Iris pigment epithelial cell (primary cell): ENCODE measurements at regions not wholly inside any gene's neighbourhood (a gene's known extent, or its start where the extent isn't known, plus 50 kb on each side); places are given as distances from the start of the nearest gene placed in this dataset.
"Not testable (repeated sequence)": the region's sequence is repeated elsewhere in the genome, so short reads cannot be mapped to it uniquely, and the experiment has no call there.

ENCODE experiments used
- DNase-seq: peaks from one replicate; pipeline ENCODE4 v3.0.0-alpha.2; 2011; ENCODE audit warnings: low read depth

DNA sequence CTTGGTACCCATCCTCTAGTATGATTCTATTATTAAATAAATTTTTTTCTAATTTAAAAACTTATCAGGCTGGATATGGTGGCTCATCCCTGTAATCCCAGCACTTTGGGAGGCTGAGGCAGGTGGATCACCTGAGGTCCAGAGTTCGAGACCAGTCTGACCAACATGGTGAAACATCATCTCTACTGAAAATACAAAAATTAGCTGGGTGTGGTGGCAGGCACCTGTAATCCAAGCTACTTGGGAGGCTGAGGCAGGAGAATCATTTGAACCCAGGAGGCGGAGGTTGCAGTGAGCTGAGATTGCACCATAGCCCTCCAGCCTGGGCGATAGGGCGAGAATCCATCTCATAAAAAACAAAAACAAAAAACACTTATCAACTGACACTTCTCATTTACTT is 639.0 kb downstream of the IRS1 start:
- not testable (repeated sequence) for DNase-seq

DNA sequence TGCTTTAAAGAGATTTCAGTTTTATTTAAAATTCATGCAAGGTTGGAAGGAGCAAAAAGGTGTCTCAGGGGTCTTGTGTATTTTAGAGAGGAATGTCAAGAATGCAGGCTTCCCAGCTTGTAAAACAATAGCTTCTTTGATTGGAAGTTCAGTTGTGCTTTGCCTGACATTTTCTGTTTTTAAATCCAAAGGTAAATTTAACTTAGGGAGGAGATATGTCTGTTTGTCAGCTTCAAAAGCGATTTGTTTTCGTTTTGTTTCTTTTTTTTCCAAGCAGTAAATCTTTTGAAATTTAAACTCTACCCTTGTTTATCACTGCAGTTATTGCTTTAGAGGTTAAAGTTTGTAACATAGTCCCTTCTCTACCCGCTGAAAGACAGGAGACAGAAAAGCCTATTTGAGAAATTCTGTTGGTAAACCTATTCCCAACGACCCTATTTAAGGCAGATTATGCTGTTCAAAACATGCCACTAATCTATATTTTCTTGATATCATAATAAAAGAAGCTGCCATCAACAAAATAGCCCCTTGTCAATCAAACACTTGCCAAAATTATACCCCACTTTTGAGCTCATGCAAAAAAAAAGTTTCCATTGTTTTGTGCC is 639.6 kb downstream of the IRS1 start:
- DNase-seq = no peak

DNA sequence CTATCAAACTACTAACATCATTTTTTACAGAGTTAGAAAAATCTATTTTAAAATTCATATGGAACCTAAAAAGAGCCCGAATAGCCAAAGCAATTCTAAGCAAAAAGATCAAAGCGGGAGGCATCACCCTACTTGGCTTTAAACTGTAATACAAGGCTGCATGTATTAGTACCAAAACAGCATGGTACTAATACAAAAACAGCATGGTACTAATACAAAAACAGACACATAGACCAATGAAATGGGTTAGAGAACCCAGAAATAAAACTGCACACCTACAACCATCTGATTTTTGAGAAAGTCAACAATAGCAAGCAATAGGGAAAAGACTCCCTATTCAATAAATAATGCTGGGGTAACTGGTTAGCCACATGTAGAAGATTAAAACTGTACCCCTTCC is 640.7 kb downstream of the IRS1 start:
- no peak for DNase-seq

DNA sequence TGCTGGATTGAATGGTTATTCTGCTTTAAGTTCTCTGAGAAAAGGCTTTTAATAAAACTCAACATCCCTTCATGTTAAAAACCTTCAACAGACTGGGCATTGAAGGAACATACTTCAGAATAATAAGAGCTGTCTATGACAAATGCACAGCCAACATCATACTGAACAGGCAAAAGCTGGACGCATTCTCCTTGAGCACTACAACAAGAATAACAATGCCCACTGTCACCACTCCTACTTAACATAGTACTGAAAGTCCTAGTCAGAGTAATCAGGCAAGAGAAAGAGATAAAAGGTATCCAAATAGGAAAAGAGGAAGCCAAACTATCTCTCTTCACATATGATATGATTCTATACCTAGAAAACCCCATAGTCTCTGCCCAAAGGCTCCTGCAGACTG is 641.4 kb downstream of the IRS1 start:
- no peak for DNase-seq

DNA sequence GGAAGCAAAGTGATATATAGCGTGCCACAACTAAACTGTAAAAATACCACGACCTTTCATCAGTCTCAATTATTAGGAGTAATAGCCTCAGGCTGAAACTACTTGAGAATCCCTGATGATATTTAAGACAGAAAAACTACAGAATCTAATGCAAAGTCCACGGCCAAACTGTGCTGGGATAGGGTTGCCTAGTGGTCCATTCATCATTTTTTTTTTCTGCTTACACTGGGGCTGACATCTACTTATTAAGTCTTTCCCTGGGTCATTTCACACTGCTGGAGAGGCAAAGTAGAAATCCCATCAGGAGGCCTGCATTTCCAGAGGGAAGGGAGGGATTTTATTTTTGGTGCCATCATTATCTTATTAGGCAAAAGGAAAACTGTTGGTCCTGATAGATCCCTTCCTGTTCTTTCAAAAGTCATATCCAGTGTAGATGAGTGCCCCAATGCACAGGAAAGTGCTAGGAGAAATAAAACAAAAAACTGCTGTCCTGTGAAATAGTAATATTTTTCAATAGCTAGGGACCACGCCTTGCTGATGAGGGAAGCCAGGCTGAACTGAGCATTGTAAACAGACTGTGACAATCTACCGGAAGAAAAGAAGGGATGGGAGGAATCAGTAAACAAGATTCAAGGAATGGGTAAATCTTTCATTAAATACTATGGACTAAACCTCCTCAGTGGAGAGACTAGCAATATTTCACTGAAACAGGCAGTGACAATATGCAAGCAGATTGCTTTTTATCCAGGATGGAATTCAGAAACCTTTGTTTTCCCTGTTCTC is 644.3 kb downstream of the IRS1 start:
- DNase-seq = no peak

DNA sequence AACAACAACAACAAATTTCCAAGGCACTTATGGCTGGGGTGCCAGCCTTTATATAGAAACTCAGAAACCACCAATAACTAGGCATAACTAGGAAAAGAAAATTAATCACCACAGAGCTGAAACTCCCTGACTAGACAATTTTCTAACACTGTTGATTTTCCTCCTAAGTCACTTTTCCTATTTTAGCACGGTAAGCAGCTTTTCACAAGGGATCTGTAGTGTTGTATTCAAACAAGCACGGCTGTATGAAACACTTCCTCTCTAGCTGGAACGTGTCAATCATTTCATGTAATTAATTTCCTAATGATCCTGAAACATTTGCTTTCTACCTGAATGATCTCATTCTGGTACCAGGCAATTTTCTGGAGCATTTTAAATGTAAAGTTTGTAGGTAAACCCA is 645.0 kb downstream of the IRS1 start:
- DNase-seq = no peak

DNA sequence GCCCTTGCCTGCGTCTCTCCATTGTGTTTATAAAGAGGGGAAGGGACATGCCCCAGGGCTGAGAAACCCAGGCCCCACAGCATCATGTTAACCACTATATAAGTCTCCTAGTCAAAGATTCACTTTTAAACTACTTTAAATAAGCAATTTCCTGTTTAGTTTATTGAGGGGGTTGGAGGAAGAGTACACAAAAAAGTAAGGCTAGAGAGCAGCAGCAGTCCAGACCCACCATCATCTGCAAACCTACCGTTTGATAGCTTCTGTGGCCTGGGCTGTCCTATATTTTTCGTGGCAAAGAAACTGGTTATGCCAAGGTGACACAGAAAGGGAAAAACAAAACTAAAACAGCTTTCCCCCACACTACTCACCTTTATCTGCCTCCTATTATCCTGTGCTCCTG is 646.1 kb downstream of the IRS1 start:
- no peak for DNase-seq

DNA sequence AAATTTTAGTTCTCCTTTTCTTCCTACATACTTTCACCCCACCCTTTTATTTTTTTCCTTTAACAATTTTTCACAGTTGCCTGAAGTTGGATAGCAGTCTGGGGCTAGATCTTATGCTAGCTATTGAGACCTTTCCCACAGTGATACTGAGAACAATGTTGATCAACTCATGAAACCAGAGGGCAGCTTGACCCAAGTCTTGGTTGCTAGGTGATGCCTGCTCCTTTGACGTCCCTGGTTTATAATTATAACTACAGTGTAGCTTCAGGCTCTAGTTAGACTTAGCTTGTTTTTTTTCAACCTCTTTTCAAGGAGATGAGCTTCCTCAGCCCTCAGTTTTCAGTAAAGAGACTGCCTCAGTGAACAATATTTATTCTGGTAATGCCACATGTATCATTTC is 648.5 kb downstream of the IRS1 start:
- peak; percentile 4 for DNase-seq

DNA sequence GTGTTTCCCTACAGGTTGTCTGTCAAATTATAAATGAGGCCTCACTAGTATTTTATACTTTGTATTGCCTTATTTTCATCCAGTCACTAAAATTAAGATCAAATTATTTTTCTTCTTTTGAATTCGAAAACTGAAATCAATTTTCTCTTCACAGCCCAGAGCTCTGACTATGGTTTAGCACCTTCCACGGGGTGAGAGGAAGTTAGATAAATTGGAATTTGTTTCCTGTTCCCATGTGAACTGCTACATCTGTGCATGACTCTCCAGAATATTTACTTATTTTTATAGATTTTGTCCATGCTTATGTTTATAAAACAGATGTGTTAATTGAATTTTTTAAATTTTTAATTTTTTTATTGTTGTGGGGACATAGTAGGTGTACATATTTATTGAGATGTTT is 656.5 kb downstream of the IRS1 start:
- no peak for DNase-seq

DNA sequence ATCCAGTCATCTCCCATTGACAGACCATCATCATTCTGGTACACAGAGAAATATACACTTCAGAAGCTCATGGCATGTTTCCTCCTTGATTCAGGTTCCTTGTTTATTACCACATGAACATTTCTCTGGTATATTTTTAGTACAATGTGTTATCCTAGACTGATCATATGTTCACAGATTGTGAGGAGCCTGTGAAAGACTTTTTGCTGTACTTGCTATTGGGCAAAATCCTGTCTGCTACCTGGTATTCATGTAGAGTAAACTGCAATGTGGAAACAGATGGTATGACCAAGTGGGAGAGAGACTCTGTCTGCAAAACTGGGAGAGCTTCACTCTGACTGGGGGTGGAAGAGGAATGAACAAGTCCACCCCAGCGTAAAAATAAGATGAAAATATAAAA is 657.2 kb downstream of the IRS1 start:
- DNase-seq = no peak

DNA sequence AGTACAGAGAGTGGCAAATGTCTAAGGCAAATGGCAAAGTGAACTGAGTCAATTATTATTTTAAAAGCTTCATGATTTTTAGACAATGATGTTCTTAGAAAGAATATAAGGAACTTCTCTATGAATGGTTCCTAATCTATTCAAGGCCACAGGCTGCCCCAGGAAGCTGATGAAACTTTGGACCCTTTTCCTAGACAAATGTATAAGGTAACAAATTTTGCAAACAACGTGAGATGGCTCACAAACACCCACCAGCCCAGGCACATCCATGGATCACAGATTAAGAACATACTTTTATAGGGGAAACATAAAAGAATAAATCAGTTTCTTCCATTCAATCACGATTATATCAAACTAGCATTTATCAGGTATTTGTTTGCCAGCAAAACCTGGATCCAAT is 659.0 kb downstream of the IRS1 start:
- DNase-seq = no peak

DNA sequence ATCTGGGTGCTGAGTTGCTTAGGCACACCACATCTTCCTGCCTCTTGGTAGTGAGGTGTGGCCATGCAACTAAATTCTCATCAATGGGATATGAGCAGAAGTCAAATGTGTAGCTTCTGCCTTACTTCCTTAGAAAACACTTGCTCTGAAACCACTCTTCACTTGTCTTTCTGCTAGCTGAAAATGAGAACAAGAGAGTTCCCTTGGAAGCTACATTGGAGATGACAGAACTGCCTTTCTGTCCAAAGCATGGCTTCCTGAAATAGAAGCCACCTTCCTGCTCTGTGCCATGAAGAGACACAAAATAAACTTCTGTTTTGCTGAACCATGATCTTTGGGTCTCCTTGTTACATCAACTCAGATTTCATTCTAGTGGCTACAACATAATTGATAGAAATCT is 659.9 kb downstream of the IRS1 start:
- DNase-seq = no peak

DNA sequence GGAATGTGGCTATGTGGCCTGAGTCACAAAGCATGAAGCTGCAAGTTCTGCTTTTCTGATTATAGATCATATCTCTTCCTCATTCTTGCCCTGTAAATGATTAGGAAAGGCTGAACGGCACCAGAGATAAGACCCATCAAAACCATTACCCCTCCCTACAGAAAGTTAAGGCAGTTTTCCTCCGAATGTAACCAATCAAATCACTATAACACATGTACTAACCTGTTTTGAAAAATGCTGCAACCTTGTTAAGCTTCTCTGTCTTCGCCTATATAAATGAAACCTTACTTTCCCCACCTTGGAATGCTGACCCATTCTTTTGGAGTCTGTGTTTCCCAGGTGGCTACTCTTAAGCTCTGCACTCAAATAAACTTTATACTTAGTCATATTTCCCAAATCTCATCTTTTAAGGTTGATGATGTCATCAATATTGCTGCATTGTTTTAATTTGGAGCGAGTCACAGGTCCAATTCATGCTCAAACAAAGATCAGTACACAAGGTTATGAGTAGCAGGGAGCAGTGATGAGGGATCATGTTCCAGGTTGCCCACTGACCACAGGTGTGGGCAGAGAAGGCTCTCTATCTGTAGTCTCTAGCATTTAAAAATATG is 662.3 kb downstream of the IRS1 start:
- DNase-seq = peak; percentile 20

DNA sequence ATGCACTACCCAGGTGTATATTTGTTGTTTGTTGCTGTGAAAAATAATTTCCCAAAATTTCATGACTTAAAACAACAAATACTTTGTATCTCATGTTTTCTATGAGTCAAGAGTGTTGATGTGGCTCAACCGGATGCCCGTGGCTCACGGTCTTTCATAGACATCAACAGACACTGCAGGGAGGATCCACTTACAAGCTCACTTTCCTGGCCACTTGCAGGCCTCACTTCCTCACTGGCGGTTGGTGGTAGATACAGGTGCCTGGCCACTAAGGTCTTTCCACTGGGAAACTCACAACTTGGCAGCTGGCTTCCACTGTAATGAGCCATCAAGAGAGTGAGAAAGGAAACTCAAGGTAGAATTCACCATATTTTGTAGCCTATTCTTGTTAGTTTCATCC is 662.9 kb downstream of the IRS1 start:
- DNase-seq = peak; percentile 21

DNA sequence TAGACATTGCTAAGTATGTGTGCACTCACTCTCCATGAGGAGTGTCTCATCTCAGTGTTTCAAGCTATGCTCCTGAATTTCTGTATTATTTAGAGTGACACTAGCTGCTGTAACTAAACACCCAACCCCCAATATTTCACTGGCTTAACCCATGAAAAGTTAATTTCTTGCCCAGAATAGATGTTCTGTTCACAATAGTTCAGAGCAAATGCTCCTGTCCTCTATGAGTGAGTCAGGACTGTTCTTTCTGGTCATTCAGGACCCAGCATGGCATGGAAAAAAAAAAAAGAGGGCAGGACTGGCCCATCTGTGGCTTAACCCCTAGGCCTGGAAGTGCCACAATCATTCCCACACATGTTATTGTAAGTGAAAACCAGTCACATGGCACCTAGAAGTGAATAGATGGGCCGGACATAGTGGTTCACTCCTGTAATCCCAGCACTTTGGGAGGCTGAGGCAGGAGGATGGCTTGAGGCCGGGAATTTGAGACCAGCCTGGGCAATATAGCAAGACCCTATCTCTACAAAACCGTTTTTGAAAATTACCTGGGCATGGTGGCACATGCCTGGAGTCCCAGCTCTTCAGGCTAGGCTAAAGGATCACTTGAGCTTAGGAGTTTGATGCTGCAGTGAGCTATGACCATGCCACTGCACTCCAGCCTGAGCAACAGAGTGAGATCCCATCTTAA is 663.6 kb downstream of the IRS1 start:
- no peak for DNase-seq

DNA sequence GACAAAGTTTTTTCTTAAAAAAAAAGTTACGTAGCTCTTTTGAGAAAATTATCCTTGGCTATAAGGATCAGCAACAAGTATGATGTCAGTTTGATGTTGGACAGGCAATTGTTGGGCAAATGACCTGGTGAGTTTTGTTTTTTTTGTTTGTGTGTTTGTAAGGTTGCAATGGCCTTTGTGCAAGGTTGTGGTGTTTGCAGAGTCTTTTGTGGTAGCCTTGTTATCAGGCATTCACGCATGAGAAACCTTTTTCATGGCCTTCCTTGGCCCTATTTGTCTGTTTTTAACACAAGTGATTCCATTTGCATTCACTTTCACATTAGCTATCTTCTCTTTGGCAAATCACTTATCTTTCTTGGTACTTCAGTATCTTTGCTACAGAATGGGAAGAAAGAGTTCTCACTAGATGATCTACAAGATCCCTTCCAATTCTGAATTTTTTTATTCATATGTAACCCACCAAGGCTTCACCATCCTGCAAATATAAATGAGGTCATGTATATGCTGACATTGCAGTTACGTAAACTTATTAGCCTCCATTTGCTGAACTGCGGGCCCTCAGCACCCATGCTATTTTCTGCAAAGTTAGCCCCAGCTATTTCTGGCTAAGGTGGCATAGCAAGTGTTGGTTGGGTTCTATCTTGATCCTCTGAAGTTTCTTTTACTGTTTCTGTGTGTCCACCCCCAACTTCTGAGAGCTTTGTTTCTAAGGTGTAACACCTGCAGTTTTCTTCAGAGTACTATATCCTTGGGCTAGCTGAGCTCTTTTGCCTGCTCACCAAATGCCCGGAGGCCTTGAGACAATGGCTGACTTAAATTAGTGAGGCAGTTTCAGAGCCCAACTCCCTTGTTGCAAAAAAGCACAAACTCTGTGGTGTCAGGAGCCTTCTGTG is 667.1 kb downstream of the IRS1 start:
- DNase-seq = no peak

DNA sequence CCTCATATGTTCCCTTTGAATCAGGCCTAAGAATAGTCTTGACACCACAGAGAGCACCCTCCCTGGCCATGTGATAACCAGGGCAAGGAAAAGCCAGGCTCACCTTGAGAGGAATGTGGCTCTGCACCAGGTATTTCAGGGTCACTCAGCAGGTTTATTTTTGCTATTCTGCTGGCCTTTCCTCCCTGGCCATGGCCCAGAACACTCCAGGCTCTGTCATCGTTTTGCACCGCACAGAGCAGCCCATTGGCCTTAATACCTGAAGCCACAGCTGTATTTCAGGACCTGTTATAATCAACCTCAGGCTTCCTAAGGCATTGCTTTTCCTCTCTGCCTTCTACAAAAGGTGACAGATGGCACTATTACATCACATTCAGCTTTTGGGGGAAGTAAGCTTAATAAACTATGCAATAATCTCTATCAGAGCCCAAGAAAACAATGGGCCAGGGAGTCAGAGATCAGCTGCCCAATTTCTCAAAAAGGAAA is 668.3 kb downstream of the IRS1 start:
- no peak for DNase-seq

DNA sequence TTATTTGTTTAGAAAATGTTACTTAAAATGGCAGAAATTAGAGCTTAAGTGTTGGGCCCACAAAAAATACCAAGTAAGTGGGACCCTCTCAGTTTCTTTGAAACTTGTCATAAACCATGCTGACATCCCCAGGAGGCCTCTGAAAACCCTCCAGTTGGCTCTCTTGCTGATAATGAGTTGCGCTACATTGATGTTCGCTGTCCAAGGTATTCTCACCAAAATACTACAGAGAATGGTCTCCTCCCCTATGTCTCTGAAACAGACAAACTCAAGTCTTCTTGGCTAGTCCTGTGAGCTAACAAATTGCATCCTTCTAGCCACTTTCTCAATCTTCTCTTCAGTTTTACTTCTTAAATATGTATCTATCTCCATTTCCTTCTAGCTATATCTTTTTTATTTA is 669.4 kb downstream of the IRS1 start:
- DNase-seq = peak; percentile 38

DNA sequence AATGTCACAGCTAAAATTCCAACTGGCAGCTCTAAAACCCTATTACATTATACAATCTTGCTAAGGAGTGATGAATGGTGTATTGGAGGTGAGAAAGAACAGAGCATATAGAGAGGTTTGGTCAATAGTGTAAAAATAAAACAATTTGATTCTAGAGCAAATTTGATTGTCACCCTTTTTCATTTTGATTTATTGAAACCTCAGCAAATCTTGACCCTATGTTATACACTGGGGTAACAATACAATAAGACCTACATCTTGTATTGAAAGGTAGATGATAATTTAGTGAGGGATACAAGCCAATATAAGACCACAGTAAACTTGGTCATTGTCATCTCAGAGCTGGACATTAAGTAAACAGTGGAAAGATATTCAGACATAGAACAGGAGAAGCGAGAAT is 671.9 kb downstream of the IRS1 start:
- no peak for DNase-seq

DNA sequence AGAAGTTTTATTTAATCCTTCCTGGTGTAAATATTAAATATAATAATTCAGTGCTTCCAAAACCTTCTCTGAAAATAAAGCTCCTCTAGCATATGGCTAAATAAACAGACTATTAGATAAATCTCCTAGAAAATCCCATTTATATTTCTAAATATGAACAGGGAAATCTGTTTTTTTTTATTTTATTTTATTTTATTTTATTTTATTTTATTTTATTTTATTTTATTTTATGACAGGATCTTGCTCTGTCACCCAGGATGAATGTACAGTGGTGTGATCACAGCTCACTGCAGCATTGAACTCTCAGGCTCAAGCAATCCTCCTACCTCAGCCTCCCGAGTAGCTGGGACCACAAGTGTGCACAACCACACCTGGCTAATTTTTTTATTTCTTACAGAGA is 673.5 kb downstream of the IRS1 start:
- no peak for DNase-seq

DNA sequence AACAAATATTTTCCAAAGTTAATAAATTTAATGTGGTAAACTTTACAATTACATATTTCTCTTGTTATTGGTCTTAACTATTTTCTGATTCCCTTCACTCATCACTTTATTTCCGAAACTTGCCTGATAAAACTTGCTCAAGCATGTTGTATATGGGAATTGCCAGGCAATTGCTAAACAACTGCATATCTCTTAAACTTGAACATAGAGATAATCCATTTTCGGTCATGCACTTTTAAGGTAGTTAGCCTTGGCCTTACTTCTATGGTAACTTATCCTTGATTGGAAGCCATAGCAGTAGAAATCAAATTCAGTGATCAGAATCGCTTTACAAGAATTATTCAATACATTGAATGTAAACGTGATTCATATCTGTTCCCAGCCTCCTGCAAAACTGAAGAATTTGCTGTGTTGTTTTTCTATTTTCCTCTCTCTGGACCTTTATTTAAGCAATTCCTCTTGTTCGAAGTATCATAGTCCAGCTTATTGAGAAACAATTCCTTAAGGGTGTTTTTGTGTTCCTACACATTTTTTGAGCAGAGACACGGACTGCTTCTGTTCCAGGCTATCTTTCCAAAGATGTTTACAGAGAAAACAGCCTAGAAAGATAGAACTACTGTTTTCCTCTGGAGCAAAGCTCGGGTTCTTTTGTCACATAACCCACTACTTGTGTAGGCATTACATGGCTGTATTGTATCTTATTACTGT is 674.3 kb downstream of the IRS1 start:
- DNase-seq = no peak
